ENCODE measurements at regions not wholly inside any gene's neighbourhood (a gene's known extent, or its start where the extent isn't known, plus 50 kb on each side); places are given as distances from the start of the nearest gene placed in this dataset.
"Not testable (repeated sequence)": the region's sequence is repeated elsewhere in the genome, so short reads cannot be mapped to it uniquely, and the experiment has no call there.

DNA sequence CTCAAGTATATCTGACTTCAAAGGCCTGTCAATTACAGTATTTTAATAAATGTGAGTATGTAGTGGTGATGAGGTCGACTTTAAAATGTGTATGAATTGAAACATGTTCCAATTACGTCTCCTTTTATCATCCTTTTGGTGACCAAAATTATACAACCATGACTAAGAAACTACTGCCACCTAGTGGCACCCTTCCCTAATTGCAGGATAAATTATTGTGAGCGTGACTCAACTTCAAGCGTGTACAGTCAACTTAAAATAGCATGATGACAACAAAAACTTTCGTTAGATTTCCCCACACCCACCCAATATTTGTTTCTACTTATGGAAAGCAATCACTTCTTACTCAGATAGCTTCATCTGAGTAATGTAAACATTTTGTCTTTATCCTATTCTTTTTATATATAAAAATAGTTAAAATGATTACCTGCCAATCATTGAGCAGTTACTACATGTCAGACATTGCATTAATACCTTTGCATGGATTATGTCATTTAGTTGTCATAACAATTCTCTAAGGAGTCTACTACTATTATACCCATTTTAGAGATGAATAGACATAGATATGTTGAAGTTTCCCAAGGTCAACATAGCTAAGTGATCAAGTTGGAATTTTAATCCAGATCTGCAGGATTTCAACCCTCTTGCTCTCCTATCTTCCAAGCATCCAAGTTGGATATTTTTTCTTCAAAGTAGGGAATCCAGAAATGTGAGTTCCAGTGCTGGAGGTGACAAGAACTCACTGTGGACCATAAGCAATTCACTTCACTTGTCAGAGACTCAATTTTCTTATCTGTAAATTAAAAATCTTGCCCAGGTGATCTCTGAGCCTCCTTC is 106.0 kb downstream of the MEX3B start:
- DNase-seq (ENCODE audit: low read depth): no peak

GRCh38 chr15:81937189-81937588 is 108.6 kb downstream of the MEX3B start:
- DNase-seq (ENCODE audit: low read depth): no peak

GRCh38 chr15:81930582-81931369 is 115.0 kb downstream of the MEX3B start:
- no peak for DNase-seq (ENCODE audit: low read depth)

DNA sequence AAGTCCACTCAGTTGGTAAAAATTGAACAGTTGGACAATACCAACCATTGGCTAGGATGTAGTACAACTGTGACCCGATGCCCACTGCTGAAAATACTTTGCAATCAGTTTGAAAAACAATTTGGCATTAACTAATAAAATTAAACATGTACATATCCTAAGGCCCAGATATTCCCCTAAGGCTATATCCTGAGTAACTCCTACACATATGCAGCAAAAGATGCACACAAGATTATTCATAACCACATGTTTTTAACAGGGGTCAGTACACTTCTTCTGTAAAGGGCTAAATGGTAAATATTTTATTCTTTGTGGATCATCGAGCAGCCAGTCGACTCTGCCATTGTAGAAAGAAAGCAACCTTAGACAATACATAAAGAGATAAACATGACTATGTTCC is 116.3 kb downstream of the MEX3B start:
- DNase-seq (ENCODE audit: low read depth): no peak

- DNase-seq (ENCODE audit: low read depth): no peak
Observed at GRCh38 chr15:81926981-81927380, 118.8 kb downstream of the MEX3B start.

- no peak for DNase-seq (ENCODE audit: low read depth)
Observed at GRCh38 chr15:81924729-81925128, 121.1 kb downstream of the MEX3B start.

DNA sequence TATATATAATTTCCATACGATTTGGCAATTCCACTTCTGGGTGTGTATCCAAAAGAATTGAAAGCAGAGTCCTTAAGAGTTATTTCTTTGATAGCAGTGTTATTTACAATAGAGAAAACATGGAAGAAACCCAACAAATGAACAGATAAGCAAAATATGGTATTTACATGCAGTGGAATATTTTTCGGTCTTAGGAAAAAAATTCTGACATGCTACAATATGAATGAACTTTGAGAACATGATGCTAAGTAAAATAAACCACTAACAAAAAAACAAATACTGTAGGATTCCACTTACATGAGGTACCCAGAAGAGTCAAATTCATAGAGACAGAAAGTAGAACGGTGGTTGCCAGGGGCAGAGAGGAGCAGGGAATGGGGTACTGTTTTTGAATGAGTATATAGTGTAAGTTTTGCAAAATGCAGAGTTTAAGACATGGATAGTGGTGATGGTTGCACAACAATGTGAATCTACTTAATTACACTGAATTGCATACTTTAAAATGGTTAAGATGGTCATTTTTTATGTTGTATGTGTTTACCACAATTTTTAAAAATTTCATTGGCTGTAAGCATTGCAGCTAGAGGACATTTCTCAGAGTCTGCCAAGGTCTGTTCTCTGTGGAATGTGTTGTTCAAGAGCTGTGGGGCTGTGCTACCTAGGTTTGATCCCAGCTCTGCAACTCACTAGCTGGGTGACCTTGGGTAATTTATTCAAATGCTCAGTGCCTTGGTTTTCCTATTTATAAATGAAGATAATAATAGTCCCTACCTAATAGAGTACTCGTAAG is 122.1 kb downstream of the MEX3B start:
- DNase-seq (ENCODE audit: low read depth): no peak

GRCh38 chr15:81922143-81922542 is 123.7 kb downstream of the MEX3B start:
- no peak for DNase-seq (ENCODE audit: low read depth)

GRCh38 chr15:81921163-81921562 is 124.7 kb downstream of the MEX3B start:
- DNase-seq (ENCODE audit: low read depth): no peak

GRCh38 chr15:81918767-81919166 is 127.1 kb downstream of the MEX3B start:
- DNase-seq (ENCODE audit: low read depth): not testable (repeated sequence)

GRCh38 chr15:81916451-81916850 is 129.4 kb downstream of the MEX3B start:
- DNase-seq (ENCODE audit: low read depth): no peak

DNA sequence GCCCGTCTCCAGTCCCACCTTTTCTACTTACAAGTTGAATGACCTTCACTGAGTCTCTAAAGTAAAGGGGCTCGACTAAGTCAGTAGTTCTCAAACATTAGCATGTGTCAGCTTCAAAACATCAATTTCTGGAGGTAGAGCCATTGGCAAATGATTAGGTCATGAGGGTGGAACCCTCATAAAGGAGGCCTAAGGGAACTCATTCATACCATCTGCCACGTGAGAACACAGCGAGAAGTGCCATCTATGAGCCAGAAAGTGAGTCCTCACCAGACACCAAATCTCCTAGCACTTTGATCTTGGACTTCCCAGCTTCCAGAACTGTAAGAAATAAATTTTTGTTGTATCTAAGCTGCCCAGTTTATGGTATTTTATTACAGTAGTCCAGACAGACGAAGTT is 129.8 kb downstream of the MEX3B start:
- DNase-seq (ENCODE audit: low read depth): no peak

DNA sequence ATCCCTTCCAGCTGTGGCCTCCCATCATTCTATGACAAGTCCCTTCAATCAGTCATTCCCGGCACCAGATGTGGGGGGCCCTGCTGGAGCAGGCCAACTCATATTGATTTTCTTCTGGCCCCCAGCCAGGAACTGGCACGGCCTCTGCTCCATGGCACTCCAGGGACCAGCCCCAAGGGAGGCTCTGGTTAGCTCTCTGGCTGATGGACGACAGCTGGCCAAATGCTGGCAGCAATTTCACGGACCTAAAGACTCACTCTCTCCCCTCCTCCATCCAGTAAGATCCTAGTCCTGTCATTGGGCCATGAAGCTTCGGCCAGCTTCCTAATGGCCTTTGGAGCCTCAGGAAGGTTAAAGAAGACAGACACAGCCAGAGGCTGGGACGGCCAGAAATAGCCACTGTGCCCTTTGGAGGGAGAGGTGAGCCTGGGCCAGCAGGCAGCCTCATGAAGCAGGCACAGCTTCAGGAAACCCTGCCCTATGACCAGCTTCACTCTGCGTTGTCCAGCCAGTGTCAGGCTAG is 131.0 kb downstream of the MEX3B start:
- DNase-seq (ENCODE audit: low read depth): no peak

GRCh38 chr15:81914333-81914732 is 131.5 kb downstream of the MEX3B start:
- DNase-seq (ENCODE audit: low read depth): no peak

- DNase-seq (ENCODE audit: low read depth): no peak
Observed at GRCh38 chr15:81911022-81911971, 134.5 kb downstream of the MEX3B start.

DNA sequence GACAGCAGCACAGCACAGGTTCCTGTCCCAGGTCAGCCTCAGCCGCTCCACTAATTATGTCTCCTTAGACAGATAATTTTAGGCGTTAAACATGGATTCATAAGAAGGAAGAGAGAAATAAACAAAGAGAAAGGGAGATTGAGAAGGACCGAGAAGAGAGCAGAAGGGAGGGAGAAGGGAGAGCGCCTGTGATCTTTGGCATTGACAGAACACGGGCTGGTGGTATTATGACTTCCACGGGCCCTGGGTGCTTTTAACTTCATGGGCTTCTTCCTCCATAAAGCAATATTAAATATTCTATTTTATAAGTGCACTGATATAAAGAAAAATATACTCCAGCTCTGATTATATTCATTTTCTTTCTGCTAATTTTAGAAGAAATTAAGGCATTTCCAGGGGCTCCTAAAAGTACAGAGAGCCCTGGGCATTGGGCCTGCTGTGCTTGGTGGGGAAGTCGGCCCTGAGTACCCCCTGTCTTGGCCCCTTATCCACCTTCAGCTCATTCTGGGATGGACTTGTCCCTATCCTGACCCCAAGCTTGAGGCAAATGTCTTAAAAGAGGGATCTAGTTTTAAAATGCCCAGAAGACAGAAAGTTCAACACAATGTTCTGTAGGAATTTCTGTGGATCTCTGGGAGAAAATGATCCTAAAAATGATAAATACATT is 135.3 kb downstream of the MEX3B start:
- DNase-seq (ENCODE audit: low read depth): no peak

DNA sequence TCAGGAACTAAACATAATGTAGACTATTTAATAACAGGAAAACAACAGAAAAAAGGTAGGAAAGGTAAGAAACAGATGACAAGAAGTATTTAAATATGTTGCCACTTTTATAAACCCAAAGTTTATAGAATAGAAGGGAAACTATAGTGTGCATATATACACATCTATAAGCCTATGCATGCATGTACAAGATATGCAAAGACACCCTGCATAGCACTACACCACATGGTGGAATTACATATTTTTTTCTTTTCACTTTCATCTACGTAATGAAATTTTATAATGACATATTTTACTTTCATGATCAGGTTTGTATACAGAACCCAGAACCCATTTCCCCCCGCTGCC is 136.8 kb downstream of the MEX3B start:
- no peak for DNase-seq (ENCODE audit: low read depth)

- DNase-seq (ENCODE audit: low read depth): no peak
Observed at GRCh38 chr15:81908111-81908510, 137.7 kb downstream of the MEX3B start.

DNA sequence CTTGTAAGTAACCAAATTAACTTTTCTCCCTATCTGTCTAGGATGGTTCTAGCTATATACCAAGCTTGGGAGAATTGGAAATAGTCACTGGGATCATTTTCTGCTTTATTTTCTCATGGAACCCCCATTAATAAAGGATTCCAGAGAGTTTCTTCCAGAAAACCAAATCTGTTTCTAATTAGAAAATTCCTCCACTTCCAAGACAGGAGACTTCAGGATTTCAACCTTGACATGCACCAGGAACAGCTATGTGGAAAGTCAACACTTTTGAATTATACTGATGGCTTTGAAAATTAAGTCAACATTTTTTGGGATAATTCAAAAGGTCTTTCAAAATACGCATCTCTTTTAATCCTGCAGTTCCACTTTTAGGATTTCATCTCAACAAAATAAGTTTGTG is 138.3 kb downstream of the MEX3B start:
- no peak for DNase-seq (ENCODE audit: low read depth)

DNA sequence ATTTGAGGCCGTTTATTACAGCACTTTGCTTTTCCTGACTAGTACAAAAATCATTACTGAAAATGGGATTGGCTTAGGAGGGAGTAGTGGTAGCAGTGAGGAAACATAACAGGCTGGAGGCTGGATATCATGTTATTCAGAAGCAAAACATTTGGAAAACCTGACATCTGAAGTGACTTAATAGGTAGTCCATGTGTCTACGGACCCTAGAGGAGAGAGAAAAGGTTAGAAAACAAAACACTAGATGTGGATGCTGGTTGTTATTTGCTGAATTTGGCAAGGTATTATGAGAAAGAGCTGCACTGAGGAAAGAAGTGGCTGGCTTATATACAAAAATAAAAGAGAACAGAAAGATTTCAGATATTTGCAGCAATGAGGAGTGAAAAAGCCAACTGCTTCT is 139.9 kb downstream of the MEX3B start:
- DNase-seq (ENCODE audit: low read depth): no peak

GRCh38 chr15:81901319-81901718 is 144.5 kb downstream of the MEX3B start:
- DNase-seq (ENCODE audit: low read depth): no peak
